SKM-1 (cell line): ENCODE measurements at regions not wholly inside any gene's neighbourhood (a gene's known extent, or its start where the extent isn't known, plus 50 kb on each side); places are given as distances from the start of the nearest gene placed in this dataset.
"Not testable (repeated sequence)": the region's sequence is repeated elsewhere in the genome, so short reads cannot be mapped to it uniquely, and the experiment has no call there.

Source experiments
- DNase-seq: peaks from one replicate; lab custom pipeline; 2025; ENCODE audit not compliant: unreplicated experiment; lab: John Stamatoyannopoulos, UW

GRCh38 chr14:84857571-84857970 lies 672.4 kb upstream of the FLRT2 start:
- DNase-seq, result no peak

- DNase-seq, result no peak
Observed at GRCh38 chr14:84859116-84859515, 670.8 kb upstream of the FLRT2 start.

GRCh38 chr14:84864548-84865271 lies 665.2 kb upstream of the FLRT2 start:
- DNase-seq, result no peak

- DNase-seq, result no peak
Observed at GRCh38 chr14:84871734-84872133, 658.2 kb upstream of the FLRT2 start.

GRCh38 chr14:84874436-84874835 lies 655.5 kb upstream of the FLRT2 start:
- DNase-seq, result no peak

GRCh38 chr14:84877061-84877460 lies 652.9 kb upstream of the FLRT2 start:
- DNase-seq, result no peak

- no peak for DNase-seq
Observed at GRCh38 chr14:84882830-84883229, 647.1 kb upstream of the FLRT2 start.

GRCh38 chr14:84885061-84885460 lies 644.9 kb upstream of the FLRT2 start:
- no peak for DNase-seq

GRCh38 chr14:84891404-84891803 lies 638.5 kb upstream of the FLRT2 start:
- DNase-seq, result no peak

GRCh38 chr14:84894254-84894653 lies 635.7 kb upstream of the FLRT2 start:
- DNase-seq, result no peak

- DNase-seq, result no peak
Observed at GRCh38 chr14:84922370-84922769, 607.6 kb upstream of the FLRT2 start.

GRCh38 chr14:84926656-84927055 lies 603.3 kb upstream of the FLRT2 start:
- no peak for DNase-seq

- DNase-seq, result no peak
Observed at GRCh38 chr14:84927096-84927827, 602.7 kb upstream of the FLRT2 start.

GRCh38 chr14:84929086-84929485 lies 600.9 kb upstream of the FLRT2 start:
- DNase-seq, result no peak

GRCh38 chr14:84929834-84930233 lies 600.1 kb upstream of the FLRT2 start:
- DNase-seq, result no peak

- no peak for DNase-seq
Observed at GRCh38 chr14:84937016-84937415, 592.9 kb upstream of the FLRT2 start.

- no peak for DNase-seq
Observed at GRCh38 chr14:84937449-84937848, 592.5 kb upstream of the FLRT2 start.

GRCh38 chr14:84944901-84945300 lies 585.0 kb upstream of the FLRT2 start:
- not testable (repeated sequence) for DNase-seq

- no peak for DNase-seq
Observed at GRCh38 chr14:84959851-84960520, 570.0 kb upstream of the FLRT2 start.

- DNase-seq, result no peak
Observed at GRCh38 chr14:84961637-84962036, 568.3 kb upstream of the FLRT2 start.

- DNase-seq, result no peak
Observed at GRCh38 chr14:84963518-84963917, 566.4 kb upstream of the FLRT2 start.

- no peak for DNase-seq
Observed at GRCh38 chr14:84965279-84965678, 564.7 kb upstream of the FLRT2 start.
